Effector memory CD4-positive, alpha-beta T cell (primary cell): ENCODE measurements at regions not wholly inside any gene's neighbourhood (a gene's known extent, or its start where the extent isn't known, plus 50 kb on each side); places are given as distances from the start of the nearest gene placed in this dataset.
A peak's percentile ranks its signal among the peaks of the same experiment; 100 is the strongest.

Experiments used
- DNase-seq, 3 donors: peaks; one replicate each; pipeline ENCODE4 v3.0.0-alpha.2; 2020
- H3K27ac ChIP-seq: 2 replicates; pipeline ENCODE4 v1.7.0; 2013; ENCODE audit warnings: mild to moderate bottlenecking, low read length, moderate library complexity; ENCODE audit not compliant: insufficient read depth, poor library complexity, severe bottlenecking
- H3K27me3 ChIP-seq: replicated peaks from 2 replicates; pipeline ENCODE4 v1.7.0; 2013; ENCODE audit warnings: mild to moderate bottlenecking, low read length; ENCODE audit not compliant: insufficient read depth, control insufficient read depth, poor library complexity, severe bottlenecking
- H3K36me3 ChIP-seq: 2 replicates; pipeline ENCODE4 v1.7.0; 2013; ENCODE audit warnings: mild to moderate bottlenecking, low read length, moderate library complexity; ENCODE audit not compliant: control insufficient read depth, insufficient read depth
- H3K4me1 ChIP-seq: 2 replicates; pipeline ENCODE4 v1.7.0; 2013; ENCODE audit warnings: low read length, mild to moderate bottlenecking; ENCODE audit not compliant: control insufficient read depth, insufficient read depth, poor library complexity, severe bottlenecking
- H3K4me3 ChIP-seq: 2 replicates; pipeline ENCODE4 v1.7.0; 2013; ENCODE audit warnings: low read length, low read depth, mild to moderate bottlenecking; ENCODE audit not compliant: insufficient read depth, poor library complexity, severe bottlenecking
- H3K9me3 ChIP-seq: 2 replicates; pipeline ENCODE4 v1.7.0; 2013; ENCODE audit warnings: mild to moderate bottlenecking, low read length, moderate library complexity; ENCODE audit not compliant: control insufficient read depth

DNA sequence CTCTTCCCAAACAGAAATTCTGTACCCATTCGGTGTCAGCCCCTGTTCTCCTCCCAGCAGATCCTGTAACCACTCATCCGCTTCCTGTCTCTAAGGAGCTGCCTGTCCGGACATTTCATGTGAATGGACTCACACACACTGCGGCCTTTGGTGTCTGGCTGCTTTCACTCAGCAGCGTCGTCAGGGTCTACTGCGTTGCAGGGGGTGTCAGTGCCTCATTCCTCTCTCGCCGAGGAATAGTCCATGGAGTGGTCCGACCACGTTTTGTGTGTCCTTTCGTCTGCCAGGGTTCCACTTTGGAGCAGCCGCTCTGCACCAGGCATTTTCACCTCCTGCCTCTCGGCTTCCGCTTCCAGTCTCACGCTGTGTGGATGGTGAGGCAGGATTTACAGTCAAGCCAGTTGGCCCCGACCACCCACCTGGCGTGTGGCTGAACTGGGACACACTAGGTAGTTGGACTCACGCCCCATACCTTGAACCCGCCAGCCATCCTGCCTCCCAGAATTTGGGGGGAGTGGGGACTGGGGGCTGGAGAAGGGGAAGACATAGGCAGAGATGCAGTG is 188.2 kb upstream of the CIBAR2 start:
- peaks cover 7% of the 10 kb centered on the region for H3K4me1 ChIP-seq

DNA sequence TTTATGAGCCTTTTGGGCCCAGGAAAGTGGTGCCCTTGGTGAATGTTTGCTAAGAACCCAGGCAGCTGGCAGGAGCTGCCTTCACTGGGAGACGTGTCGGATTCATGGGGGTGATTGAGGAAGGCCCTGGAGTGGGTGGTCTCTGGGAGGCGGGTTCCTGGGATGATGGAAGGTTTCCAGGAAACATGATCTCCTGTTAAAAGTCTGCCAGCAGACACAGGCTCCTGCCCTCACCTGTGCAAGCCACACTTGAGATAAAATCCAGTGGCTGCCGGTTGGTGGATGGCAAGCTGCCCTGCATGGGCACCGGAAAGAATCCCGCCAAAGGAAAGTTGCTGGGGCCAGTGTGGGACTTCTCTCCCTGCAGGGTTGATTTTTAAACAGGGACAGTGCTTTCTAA is 189.0 kb upstream of the CIBAR2 start:
- peaks cover 7% of the 10 kb centered on the region for H3K4me1 ChIP-seq

More for the DNA sequence above, 188.2 kb upstream of the CIBAR2 start:
- peaks cover 5% of the 10 kb centered on the region for H3K27me3 ChIP-seq
- no peaks in the 10 kb centered on the region for H3K36me3 ChIP-seq
- no peaks in the 10 kb centered on the region for H3K9me3 ChIP-seq
- H3K4me3 ChIP-seq = no peak overlapping the region
- no peak overlapping the region for H3K27ac ChIP-seq
- no peak for DNase-seq

DNA sequence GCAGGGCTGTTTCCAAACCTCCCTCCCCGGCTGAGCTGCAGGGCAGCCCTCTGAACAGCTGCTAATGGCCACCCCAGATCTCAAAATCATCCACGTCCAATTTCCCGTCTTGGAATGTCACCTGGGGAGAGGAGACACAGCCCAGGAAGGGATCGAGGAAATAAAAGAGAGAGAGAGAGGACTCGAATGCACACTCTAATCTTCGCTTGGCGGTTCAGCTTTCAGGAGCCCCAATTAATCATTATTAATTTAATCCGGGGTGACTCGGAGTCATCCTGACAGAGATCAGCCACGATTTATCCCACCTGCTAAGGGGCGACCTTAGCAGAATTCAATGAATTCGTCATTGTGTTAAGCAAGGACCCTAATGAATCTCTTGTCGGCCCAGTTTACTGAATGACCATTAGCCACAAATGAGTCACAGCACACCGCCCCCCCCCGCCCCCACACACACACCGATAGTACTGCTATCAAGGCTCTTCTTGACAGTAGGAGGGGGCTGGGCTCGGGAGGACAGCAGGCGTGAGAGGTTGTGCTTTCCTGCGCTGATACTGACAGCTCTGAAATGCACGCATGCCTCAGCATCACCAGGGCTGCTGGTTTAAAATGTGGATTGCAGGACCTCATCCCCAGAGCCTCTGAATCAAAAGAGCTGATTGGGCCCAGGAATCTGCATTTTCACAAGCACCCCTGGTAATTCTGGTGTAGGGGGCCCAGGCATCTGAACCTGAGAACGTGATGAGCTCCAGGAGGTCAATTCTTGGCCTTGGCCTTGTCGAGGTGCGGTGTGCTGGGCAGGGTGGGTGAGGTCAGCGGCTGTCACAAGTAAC is 190.0 kb upstream of the CIBAR2 start:
- DNase-seq = no peak

More for the DNA sequence above, 189.0 kb upstream of the CIBAR2 start:
- Histone ChIP-seq H3K27me3 (peaks cover 5% of the 10 kb centered on the region), H3K27ac (no peak overlapping the region), H3K4me3 (no peak overlapping the region), H3K36me3 (no peaks in the 10 kb centered on the region), H3K9me3 (no peaks in the 10 kb centered on the region)
- no peak for DNase-seq

DNA sequence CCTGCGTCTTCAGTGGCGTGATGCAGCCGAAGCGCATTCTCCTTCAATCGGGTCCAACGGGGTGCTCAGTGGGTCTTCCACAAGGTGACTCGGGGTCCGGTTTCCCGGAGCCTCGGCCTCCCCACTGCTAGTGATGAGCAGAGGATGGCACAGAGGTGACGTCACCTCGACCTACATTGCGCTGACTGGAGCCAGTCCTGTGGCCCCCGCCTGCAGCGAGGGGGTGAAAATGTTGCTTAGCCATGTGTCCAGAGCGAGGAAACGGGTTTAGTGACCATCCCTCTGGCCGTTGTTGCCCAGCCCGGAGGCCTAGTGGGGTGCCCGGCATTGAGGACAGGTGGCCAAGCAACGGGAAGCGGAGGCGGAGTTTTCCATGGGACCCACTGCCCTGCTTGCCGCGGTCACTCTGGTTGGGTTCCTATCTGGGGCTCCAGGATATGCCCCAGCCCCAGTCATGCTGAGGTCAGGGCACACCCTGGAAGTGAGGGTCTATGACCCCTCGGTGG is 190.6 kb upstream of the CIBAR2 start:
- H3K27ac ChIP-seq = no peak overlapping the region
- DNase-seq = no peak
- no peaks in the 10 kb centered on the region for H3K9me3 ChIP-seq
- peak overlapping the region; percentile 9 for H3K4me3 ChIP-seq
- H3K36me3 ChIP-seq = no peaks in the 10 kb centered on the region
- H3K27me3 ChIP-seq = peaks cover 5% of the 10 kb centered on the region
- H3K4me1 ChIP-seq = peaks cover 7% of the 10 kb centered on the region

More for the DNA sequence above, 190.0 kb upstream of the CIBAR2 start:
- Histone ChIP-seq H3K27ac (no peak overlapping the region), H3K4me1 (peaks cover 7% of the 10 kb centered on the region), H3K36me3 (no peaks in the 10 kb centered on the region), H3K27me3 (peaks cover 5% of the 10 kb centered on the region), H3K9me3 (no peaks in the 10 kb centered on the region), H3K4me3 (no peak overlapping the region)

DNA sequence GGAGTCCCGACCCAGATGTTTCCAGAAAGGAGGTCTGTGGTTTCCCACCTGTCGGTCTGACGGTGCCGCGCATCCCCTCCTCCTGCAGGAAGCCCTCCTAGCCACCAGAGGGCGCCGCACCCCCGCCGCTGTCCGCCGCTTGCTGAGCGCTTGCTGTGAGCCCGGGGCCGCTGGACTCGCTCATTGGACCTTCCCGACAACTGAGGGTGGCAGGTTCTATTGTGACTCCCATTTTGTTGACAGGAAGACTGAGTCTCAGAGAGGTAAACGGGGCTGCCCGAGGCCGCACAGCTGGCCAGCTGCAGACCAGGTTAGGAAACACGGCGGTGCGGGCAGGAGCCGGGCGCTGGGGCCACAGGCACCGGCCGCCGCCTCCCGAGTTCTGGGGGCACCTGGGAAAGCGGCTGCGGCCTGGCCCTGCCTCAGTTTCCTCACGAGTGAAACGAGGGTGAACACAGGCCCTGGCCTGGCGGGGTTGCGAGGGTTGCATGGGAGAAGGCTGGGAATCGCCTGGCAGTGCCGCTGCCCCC is 191.1 kb upstream of the CIBAR2 start:
- Histone ChIP-seq H3K27me3 (peaks cover 5% of the 10 kb centered on the region), H3K27ac (no peak overlapping the region), H3K4me3 (peak overlapping the region; percentile 9), H3K4me1 (peaks cover 7% of the 10 kb centered on the region), H3K9me3 (no peaks in the 10 kb centered on the region), H3K36me3 (no peaks in the 10 kb centered on the region)
- peak; percentile 24 to 41 (median 32) for DNase-seq

DNA sequence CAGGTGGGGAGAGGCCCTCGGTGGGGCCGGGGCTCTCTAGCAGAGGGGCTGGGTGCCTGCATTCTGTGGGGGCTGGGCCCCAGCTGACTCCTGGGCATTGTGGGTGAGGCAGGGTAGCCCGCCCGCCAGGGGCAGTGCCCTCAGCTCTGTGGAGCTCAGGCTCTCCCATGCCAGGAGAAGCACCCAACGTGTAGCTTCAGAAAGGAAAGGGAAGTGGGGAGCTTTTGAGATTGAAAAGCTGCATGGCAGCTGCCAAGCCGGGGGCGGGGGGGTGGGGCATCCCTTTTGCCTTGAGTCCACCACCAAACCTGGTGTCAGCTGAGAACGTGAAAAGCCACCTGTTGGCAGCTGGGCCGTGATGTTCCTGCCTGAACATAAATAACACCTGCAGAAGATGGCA is 192.1 kb upstream of the CIBAR2 start:
- Histone ChIP-seq H3K27me3 (peaks cover 5% of the 10 kb centered on the region), H3K9me3 (no peaks in the 10 kb centered on the region), H3K4me1 (peaks cover 7% of the 10 kb centered on the region), H3K36me3 (no peaks in the 10 kb centered on the region), H3K4me3 (no peak overlapping the region), H3K27ac (no peak overlapping the region)
- DNase-seq = no peak

GRCh38 chr16:85306071-85306792 is 194.0 kb upstream of the CIBAR2 start:
- H3K4me1 ChIP-seq = peaks cover 16% of the 10 kb centered on the region
- DNase-seq = peak in 2 of 3 donors; percentile 32 to 35
- no peaks in the 10 kb centered on the region for H3K36me3 ChIP-seq
- peaks cover 5% of the 10 kb centered on the region for H3K27me3 ChIP-seq
- H3K9me3 ChIP-seq = no peaks in the 10 kb centered on the region
- H3K4me3 ChIP-seq = no peak overlapping the region
- no peak overlapping the region for H3K27ac ChIP-seq

DNA sequence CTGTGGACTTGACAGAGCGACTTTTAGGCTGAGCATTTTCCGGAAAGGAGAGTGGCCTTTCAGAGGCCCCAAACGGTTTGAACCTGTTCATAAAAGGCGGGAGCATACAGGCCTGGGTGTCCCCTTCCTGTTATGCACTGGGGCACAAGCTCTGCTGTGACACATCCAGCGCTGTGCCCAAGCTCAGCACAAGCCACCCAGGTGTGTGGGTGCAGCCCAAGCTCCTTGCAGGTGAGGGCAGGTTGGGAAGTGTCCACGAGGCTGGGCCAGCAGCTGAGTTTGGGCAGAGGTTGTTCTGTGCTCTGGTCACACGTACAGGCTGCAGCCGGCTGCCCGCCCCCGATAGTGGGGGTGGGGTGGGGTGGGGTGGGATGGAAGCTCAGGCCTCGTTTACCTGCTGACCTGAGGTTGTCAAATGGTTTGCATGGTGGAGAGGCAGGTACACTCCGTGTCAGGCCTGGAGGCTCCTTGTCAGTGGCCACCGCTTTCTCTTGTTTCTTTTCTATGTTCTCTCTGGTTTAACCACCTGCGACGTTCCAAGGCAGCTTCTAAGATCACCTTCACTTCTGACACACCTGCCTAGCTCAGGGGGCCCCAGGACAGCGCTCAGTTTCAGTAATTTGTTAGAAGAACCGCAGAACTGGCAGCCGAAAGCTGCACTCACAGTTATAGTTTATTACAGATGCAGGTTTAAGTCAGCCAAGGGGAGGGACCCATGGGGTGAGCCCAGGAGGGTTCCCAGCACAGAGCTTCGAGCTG is 194.7 kb upstream of the CIBAR2 start:
- no peak overlapping the region for H3K27ac ChIP-seq
- H3K4me1 ChIP-seq = peaks cover 16% of the 10 kb centered on the region
- no peaks in the 10 kb centered on the region for H3K9me3 ChIP-seq
- H3K36me3 ChIP-seq = no peaks in the 10 kb centered on the region
- H3K27me3 ChIP-seq = peaks cover 5% of the 10 kb centered on the region
- H3K4me3 ChIP-seq = no peak overlapping the region
- no peak for DNase-seq

DNA sequence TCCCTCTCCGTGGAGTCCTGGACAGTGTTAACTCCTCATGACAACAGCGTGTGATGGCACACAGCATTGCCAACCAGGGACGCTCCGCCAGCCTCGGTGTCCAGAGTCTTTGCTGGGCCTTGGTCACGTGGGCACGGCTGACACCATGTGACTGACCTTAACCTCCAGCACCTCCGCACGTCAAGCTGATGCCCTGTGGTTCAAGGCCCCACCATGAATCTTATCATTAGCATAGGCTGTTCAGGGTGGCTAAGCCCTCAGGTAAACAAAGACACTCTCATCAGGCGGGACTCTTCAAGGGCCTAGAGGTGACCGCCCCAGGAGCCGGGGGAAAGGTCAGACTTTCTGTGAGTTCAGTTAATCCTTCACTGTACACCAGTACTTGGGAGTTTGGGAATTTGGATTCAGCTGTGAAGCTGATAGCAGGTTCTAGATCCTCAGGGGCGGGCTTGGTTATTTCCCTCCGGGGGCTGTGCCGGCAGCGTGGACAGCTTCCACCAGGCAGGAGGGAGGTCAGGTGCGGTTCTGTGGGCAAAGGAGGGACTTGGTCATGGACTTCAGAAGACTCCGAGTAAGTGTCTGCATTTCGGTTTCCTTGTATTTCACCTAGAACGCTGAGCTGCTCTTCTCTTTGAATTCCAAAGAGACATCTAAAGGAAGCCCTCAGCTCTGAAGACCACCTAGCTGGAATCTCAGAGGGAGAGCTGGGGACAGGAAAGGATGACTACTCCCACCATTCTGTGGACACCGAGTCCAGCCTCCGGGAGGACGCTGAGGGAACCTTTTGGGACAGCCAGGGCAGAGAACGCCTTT is 195.5 kb upstream of the CIBAR2 start:
- DNase-seq = no peak
- H3K9me3 ChIP-seq = no peaks in the 10 kb centered on the region
- H3K27me3 ChIP-seq = peaks cover 5% of the 10 kb centered on the region
- H3K4me1 ChIP-seq = peaks cover 16% of the 10 kb centered on the region
- H3K27ac ChIP-seq = no peak overlapping the region
- H3K4me3 ChIP-seq = no peak overlapping the region
- H3K36me3 ChIP-seq = no peaks in the 10 kb centered on the region
